DMS53 treated with DMSO at 0.1 percent for 48 hours (cell line): ENCODE measurements at regions not wholly inside any gene's neighbourhood (a gene's known extent, or its start where the extent isn't known, plus 50 kb on each side); places are given as distances from the start of the nearest gene placed in this dataset.
"Not testable (repeated sequence)": the region's sequence is repeated elsewhere in the genome, so short reads cannot be mapped to it uniquely, and the experiment has no call there.

Experiments used
- DNase-seq: peaks from one replicate; lab custom pipeline; 2025; ENCODE audit not compliant: unreplicated experiment; lab: John Stamatoyannopoulos, UW

- DNase-seq, result no peak
Observed at GRCh38 chr12:72863671-72864070, 591.5 kb downstream of the TRHDE start.

- no peak for DNase-seq
Observed at GRCh38 chr12:72865921-72866320, 593.8 kb downstream of the TRHDE start.

GRCh38 chr12:72869024-72869423, 596.9 kb downstream of the TRHDE start:
- DNase-seq, result no peak

- DNase-seq, result no peak
Observed at GRCh38 chr12:72872238-72872887, 600.2 kb downstream of the TRHDE start.

- no peak for DNase-seq
Observed at GRCh38 chr12:72872996-72873395, 600.8 kb downstream of the TRHDE start.

GRCh38 chr12:72876092-72876491, 603.9 kb downstream of the TRHDE start:
- no peak for DNase-seq

GRCh38 chr12:72888693-72889092, 616.5 kb downstream of the TRHDE start:
- DNase-seq, result no peak

- DNase-seq, result no peak
Observed at GRCh38 chr12:72889791-72890190, 617.6 kb downstream of the TRHDE start.

- no peak for DNase-seq
Observed at GRCh38 chr12:72901685-72902084, 629.5 kb downstream of the TRHDE start.

- DNase-seq, result no peak
Observed at GRCh38 chr12:72925716-72926115, 653.5 kb downstream of the TRHDE start.

- not testable (repeated sequence) for DNase-seq
Observed at GRCh38 chr12:72931838-72932237, 659.7 kb downstream of the TRHDE start.

GRCh38 chr12:72937486-72937885, 665.3 kb downstream of the TRHDE start:
- DNase-seq, result no peak

GRCh38 chr12:72957454-72957853, 685.3 kb downstream of the TRHDE start:
- DNase-seq, result no peak

GRCh38 chr12:72966684-72967083, 694.5 kb downstream of the TRHDE start:
- DNase-seq, result no peak

GRCh38 chr12:72974954-72975555, 702.9 kb downstream of the TRHDE start:
- DNase-seq, result no peak

GRCh38 chr12:72978999-72979398, 706.8 kb downstream of the TRHDE start:
- DNase-seq, result no peak

GRCh38 chr12:72982356-72982755, 710.2 kb downstream of the TRHDE start:
- no peak for DNase-seq

GRCh38 chr12:72986963-72987362, 714.8 kb downstream of the TRHDE start:
- no peak for DNase-seq

GRCh38 chr12:72989458-72989947, 717.3 kb downstream of the TRHDE start:
- DNase-seq, result no peak

GRCh38 chr12:72995029-72995428, 722.9 kb downstream of the TRHDE start:
- not testable (repeated sequence) for DNase-seq

- DNase-seq, result no peak
Observed at GRCh38 chr12:72995616-72996015, 723.4 kb downstream of the TRHDE start.

- not testable (repeated sequence) for DNase-seq
Observed at GRCh38 chr12:73001806-73002205, 729.6 kb downstream of the TRHDE start.

- DNase-seq, result not testable (repeated sequence)
Observed at GRCh38 chr12:73002504-73002903, 730.3 kb downstream of the TRHDE start.
